Ureter (tissue), 1 donor: ENCODE measurements at regions not wholly inside any gene's neighbourhood (a gene's known extent, or its start where the extent isn't known, plus 50 kb on each side); places are given as distances from the start of the nearest gene placed in this dataset.

Experiments used
- DNase-seq: peaks from one replicate; pipeline ENCODE4 v3.0.0-alpha.2; 2020; ENCODE audit warnings: low spot score
- donor health status: DM: yes; HTN: yes; CAD: no.

DNA sequence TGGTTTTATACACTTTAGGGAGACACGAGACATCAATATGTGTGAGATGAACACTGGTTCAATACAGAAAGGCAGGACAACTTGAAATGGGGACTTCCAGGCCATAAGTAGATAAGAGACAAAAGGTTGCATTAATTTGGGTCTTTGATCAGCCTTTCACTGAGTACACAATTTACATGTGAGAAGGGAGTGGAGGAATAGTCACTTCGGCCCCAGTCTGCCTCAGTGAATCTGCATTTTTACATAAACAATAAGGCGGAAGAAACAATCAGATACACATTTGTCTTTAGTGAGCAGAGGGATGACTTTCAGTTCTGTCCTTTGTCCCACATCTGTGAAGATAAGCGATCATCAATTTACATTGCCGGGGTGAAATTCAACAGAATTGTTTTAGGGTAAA, 104.3 kb upstream of the ARL4C start:
- DNase-seq, result no peak

- no peak for DNase-seq
These were observed 100.6 kb upstream of the ARL4C start for GRCh38 chr2:234597576-234597861.

DNA sequence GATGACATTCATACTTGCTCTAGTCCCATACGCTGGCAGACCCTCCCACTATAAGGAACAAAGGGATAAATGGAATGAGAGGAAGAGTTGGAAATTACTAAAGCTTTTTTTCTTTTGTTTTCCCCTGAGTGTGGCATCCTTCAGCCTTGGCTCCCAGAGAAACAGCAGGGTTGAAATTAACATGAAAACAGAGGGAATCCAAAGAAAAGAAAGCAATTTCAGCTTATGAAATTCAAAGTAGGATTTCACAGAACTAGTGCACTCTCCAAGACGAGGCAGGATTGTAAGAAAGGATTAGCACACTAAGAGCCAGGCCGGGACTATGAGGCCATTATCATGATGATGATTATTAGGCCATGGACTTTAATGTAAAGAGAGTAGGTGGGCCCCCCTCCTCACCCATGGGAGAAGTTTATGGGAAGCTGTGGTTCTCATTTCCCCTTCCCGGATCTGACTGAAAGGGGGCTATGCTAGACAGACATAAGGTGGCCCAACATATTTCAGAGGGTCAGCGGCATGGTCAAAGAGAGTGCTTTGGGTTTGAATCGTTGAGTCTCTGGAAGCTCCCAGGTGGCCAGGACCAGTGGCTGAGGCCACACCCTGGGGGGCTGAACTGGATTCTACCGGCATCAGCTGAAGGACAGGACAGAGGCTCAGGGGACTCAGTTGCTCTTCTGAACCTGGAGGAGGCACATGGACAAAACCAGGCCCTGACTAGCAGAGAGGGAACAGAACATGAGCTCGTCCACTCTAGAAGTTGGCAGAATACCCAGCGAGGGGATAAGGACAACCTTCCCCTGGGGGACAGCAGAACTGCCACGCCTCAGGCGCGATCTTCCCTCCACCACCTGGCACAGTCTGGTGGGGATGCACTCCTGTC, 100.1 kb upstream of the ARL4C start:
- no peak for DNase-seq

GRCh38 chr2:234595829-234596228, 98.9 kb upstream of the ARL4C start:
- no peak for DNase-seq

DNA sequence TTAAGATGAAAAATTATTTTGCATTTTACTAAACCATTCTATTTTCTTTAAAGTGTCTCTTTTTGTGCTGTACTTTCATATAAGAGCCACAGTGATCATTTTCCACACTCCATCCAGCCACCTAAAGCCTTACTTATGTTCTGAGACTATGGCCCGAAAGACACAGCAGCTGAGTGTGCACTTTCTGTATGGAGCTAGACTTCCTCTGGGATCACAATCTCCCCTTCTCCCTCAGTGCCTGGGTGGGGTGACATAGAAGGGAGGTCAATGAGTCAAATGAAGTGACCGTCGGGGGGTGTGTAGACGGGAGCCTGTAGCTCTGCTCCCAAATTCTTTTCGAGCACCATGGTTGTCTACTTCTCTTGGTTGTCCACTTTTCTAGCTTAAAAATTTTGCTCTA, 97.8 kb upstream of the ARL4C start:
- no peak for DNase-seq

- DNase-seq, result no peak
These were observed 96.8 kb upstream of the ARL4C start for GRCh38 chr2:234593636-234594035.

GRCh38 chr2:234592541-234592940, 95.7 kb upstream of the ARL4C start:
- DNase-seq, result no peak

DNA sequence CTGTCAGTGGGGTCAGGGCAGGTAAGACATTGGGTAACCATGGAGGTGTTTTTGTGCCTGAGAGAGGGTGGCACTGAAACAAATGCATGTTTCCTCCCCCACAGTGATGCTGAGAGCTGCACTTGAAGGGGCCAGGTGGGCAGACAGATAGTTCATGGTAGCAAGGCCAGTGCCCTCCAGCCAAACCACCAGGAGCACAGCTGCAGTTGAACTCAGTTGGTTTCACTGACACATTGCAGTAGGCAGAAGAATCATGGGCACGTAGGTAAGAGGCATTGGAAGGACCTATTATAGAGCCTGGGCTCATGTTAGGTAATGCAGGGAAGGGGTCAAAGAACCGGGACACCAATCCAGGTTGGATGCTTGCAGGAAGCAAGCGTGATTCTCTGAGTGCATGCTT, 93.2 kb upstream of the ARL4C start:
- DNase-seq, result no peak

DNA sequence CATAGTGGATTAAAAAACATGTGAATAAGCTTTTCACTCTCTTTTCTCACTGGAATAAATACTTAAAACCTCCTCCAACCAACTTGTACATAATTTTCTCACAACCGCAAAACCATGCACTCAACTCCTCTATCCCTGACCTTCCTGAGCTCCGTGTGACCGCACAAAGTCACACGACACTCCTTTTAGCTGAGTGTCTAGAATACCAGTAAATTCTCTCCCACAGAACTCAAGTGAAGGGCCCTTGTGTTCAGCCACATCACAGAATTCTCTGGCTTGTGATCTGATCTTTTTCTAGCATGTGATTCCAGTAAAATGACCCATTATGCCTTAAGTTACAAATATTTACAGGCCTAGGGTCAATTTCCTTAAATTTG, 91.2 kb upstream of the ARL4C start:
- DNase-seq, result no peak

GRCh38 chr2:234587341-234588053, 90.6 kb upstream of the ARL4C start:
- DNase-seq, result no peak

- no peak for DNase-seq
These were observed 86.5 kb upstream of the ARL4C start for GRCh38 chr2:234583331-234583730.

GRCh38 chr2:234580686-234581085, 83.8 kb upstream of the ARL4C start:
- no peak for DNase-seq

- no peak for DNase-seq
These were observed 82.5 kb upstream of the ARL4C start for GRCh38 chr2:234579231-234579962.

DNA sequence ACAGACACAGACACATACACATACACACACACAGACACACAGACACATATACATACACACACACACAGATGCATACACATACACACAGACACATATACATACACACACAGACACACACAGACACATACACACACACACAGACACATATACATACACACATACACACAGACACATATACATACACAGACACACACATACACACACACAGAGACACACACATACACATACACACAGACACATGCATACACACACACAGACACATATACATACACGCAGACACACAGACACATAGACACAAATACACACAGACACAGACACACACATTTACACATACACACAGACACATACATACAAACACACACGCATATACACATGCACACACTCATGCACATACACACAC, 81.5 kb upstream of the ARL4C start:
- DNase-seq, result no peak

GRCh38 chr2:234577191-234577590, 80.3 kb upstream of the ARL4C start:
- no peak for DNase-seq

DNA sequence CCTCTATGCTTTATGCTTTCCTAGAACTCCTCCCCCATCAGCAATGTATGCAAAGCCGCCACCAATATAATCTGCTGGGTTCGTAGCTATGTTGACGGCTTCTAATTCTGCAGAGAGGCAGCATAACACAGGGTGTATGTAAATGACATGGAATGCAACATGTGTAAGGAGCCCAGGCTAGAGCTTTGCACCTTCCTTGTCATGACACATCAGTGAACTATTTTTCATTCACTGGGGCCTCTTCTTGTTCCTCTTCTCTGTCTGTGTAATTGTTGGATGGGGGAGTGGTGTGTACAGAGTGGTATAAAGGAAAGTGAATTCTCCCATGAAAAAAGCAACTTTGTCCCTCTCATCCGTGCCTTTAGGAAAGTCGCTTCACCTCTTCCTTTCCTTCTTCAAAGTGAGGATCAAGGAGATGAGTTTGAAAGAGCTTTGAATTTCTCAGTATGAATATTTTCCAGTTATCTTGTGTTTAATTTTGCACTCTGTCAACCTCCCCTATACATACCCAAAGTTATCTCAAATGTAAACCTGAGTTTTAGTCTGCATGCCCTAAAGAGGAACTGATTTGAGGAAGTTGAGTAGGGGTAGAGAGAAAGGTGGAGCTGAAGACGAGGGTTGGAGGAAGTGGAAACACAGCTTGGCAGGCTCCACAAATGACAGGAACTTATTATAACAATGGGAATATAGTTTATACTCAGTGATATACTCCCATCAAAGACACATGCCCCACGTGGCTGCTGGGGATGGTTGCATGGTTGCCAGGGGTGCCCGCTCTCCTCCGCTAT, 74.9 kb upstream of the ARL4C start:
- no peak for DNase-seq

DNA sequence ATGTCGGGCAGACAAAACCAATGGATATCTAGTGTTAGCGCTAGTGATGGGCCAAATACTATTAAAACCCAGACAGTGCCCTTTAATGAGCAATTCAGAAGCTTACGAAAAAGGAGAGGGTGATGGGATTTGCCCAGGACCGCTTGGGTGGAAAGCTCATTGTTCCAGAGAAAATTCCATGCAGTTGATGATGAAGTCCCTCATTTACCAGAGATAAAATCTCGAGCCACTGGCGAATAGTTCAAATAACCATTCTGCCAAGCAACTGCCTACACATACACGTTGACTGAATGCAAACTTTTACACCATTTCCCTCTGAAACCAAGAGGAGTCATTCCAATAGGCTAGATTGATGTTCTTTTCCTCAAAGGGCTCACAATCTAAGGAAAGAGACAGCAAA, 73.6 kb upstream of the ARL4C start:
- no peak for DNase-seq

GRCh38 chr2:234569776-234570430, 73.0 kb upstream of the ARL4C start:
- DNase-seq, result no peak

DNA sequence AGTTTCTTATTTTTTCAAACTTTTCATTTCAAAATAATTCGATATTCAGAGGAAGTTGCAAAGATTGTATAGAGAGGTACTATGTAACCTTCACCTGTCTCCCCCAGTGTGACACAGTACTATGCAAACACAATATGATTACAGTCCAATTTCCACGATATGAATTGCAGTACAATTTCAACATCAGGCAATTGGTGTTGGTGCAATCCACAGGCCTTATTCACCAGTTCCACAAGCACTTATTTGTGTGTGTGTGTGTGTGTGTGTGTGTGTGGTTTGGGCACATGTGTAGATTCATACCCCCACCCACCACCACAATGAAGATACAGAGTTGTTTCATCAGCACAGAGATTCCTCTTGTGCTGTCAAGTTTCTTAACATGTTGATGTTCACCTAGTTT, 69.7 kb upstream of the ARL4C start:
- no peak for DNase-seq

DNA sequence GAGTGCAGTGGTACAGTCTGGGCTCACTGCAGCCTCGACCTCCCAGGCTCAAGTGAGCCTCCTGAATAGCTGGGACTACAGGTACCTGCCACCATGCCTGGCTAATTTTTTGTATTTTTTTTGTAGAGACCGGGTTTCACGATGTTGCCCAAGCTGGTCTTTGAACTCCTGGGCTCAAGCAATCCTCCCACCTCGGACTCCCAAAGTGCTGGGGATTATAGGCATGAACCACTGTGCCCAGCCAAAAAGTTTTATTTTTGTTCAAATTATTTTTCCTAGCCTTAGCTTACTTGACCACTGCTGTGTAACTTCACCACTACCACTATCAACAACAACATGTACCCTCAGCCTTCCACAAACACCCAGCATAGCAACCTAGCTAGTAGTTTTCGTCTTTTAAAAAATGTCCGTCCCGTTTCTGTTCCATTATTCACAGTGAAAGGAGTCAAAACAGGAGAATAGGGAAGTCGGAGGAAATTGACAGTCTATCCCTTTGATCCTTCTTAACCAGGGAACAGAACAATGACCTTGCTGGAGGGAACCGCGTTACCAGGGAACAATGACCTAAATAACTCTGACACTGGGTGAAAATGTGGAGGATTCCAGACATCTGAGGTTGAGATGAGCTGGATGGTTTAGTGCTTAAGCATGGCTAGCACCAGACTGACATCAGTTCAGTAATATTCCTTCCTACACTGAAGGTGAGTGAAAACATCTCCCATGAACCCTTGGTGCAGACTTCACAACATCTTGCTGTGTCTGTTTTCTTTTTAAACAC, 69.2 kb upstream of the ARL4C start:
- no peak for DNase-seq

GRCh38 chr2:234565201-234565600, 68.3 kb upstream of the ARL4C start:
- no peak for DNase-seq
